GM19397 (cell line): ENCODE measurements at regions not wholly inside any gene's neighbourhood (a gene's known extent, or its start where the extent isn't known, plus 50 kb on each side); places are given as distances from the start of the nearest gene placed in this dataset.

Source experiments
- ATAC-seq: cut with Tn5 transposase; IDR thresholded peaks from one replicate; pipeline ENCODE4 v1.9.1; 2021; ENCODE audit warnings: mild to moderate bottlenecking, moderate library complexity; ENCODE audit not compliant: unreplicated experiment

- no peak for ATAC-seq
Observed at GRCh38 chr6:101202867-101203374, 190.6 kb upstream of the GRIK2 start.

- no peak for ATAC-seq
Observed at GRCh38 chr6:101203664-101204063, 189.8 kb upstream of the GRIK2 start.

GRCh38 chr6:101208152-101208551 lies 185.4 kb upstream of the GRIK2 start:
- no peak for ATAC-seq

GRCh38 chr6:101212640-101213039 lies 180.9 kb upstream of the GRIK2 start:
- ATAC-seq: no peak

- no peak for ATAC-seq
Observed at GRCh38 chr6:101222007-101222406, 171.5 kb upstream of the GRIK2 start.

- ATAC-seq: no peak
Observed at GRCh38 chr6:101224751-101225150, 168.8 kb upstream of the GRIK2 start.

GRCh38 chr6:101226677-101227135 lies 166.8 kb upstream of the GRIK2 start:
- ATAC-seq: no peak

- no peak for ATAC-seq
Observed at GRCh38 chr6:101230866-101231265, 162.6 kb upstream of the GRIK2 start.

- no peak for ATAC-seq
Observed at GRCh38 chr6:101231606-101232235, 161.8 kb upstream of the GRIK2 start.

- ATAC-seq: no peak
Observed at GRCh38 chr6:101232961-101233360, 160.5 kb upstream of the GRIK2 start.

GRCh38 chr6:101236709-101237108 lies 156.8 kb upstream of the GRIK2 start:
- ATAC-seq: no peak

GRCh38 chr6:101241442-101241841 lies 152.1 kb upstream of the GRIK2 start:
- ATAC-seq: no peak

GRCh38 chr6:101249470-101249869 lies 144.0 kb upstream of the GRIK2 start:
- no peak for ATAC-seq

- no peak for ATAC-seq
Observed at GRCh38 chr6:101257163-101257562, 136.3 kb upstream of the GRIK2 start.

- ATAC-seq: no peak
Observed at GRCh38 chr6:101259505-101259904, 134.0 kb upstream of the GRIK2 start.

GRCh38 chr6:101263596-101263995 lies 129.9 kb upstream of the GRIK2 start:
- no peak for ATAC-seq

GRCh38 chr6:101266063-101266462 lies 127.4 kb upstream of the GRIK2 start:
- ATAC-seq: no peak

- no peak for ATAC-seq
Observed at GRCh38 chr6:101268541-101268940, 125.0 kb upstream of the GRIK2 start.

- no peak for ATAC-seq
Observed at GRCh38 chr6:101275251-101275650, 118.3 kb upstream of the GRIK2 start.

GRCh38 chr6:101276066-101276465 lies 117.4 kb upstream of the GRIK2 start:
- no peak for ATAC-seq

GRCh38 chr6:101279410-101279809 lies 114.1 kb upstream of the GRIK2 start:
- ATAC-seq: no peak

GRCh38 chr6:101281266-101281665 lies 112.2 kb upstream of the GRIK2 start:
- no peak for ATAC-seq

GRCh38 chr6:101284131-101284530 lies 109.4 kb upstream of the GRIK2 start:
- no peak for ATAC-seq
